ENCODE measurements at regions not wholly inside any gene's neighbourhood (a gene's known extent, or its start where the extent isn't known, plus 50 kb on each side); places are given as distances from the start of the nearest gene placed in this dataset.

- FAIRE-seq, result no peak
- H3K27ac ChIP-seq, result no peak overlapping the region
- POLR2A ChIA-PET, result no interaction called here
- DNase-seq (ENCODE audit: low read depth in 1 of 2, low spot score in 1 of 2), result no peak
- H3K4me3 ChIP-seq, result no peak overlapping the region
- WGBS (ENCODE audit: missing lambda C conversion rate), result 3% methylated on average over 4 of the region's 4 CpGs
- no peak overlapping the region for H3K4me2 ChIP-seq
- TF ChIP-seq CBX8 (IDR thresholded peaks at IDR 0.05) (no peak), ESRRA (IDR thresholded peaks at IDR 0.05; ENCODE audit: borderline replicate concordance, low read length) (no peak), GATA3 (IDR thresholded peaks at IDR 0.05; ENCODE audit: borderline replicate concordance) (no peak), RAD21 (conservative IDR thresholded peaks at IDR 0.05 in 1 of 2, IDR thresholded peaks at IDR 0.05 in 1 of 2) (no peak), JUNB (IDR thresholded peaks at IDR 0.05) (no peak), CHD4 (IDR thresholded peaks at IDR 0.05; ENCODE audit: borderline replicate concordance) (no peak), FOSL2 (IDR thresholded peaks at IDR 0.05) (no peak), FOSL2 (CRISPR knock-in tag; IDR thresholded peaks at IDR 0.05) (no peak), HEYL (CRISPR knock-in tag; IDR thresholded peaks at IDR 0.05) (no peak), NPAS2 (CRISPR knock-in tag; IDR thresholded peaks at IDR 0.05; ENCODE audit: borderline replicate concordance) (no peak), PHF8 (IDR thresholded peaks at IDR 0.05; ENCODE audit: borderline replicate concordance, low read depth) (no peak), POLR2AphosphoS2 (conservative IDR thresholded peaks at IDR 0.05; ENCODE audit: low read length) (no peak), JUN (IDR thresholded peaks at IDR 0.05) (no peak), PBX3 (IDR thresholded peaks at IDR 0.05) (no peak), HES2 (IDR thresholded peaks at IDR 0.05) (no peak), ATOH8 (CRISPR knock-in tag; IDR thresholded peaks at IDR 0.05; ENCODE audit: low read depth) (no peak), HMGXB4 (CRISPR knock-in tag; IDR thresholded peaks at IDR 0.05; ENCODE audit: borderline replicate concordance) (no peak), FOXS1 (CRISPR knock-in tag; IDR thresholded peaks at IDR 0.05) (no peak), ZSCAN20 (CRISPR knock-in tag; IDR thresholded peaks at IDR 0.05) (no peak), ZNF302 (CRISPR knock-in tag; IDR thresholded peaks at IDR 0.05) (no peak)
- CTCF ChIA-PET, result no interaction called here
- no peaks in the 10 kb centered on the region for H3K4me1 ChIP-seq
- no peak for ATAC-seq
- H3K9me3 ChIP-seq, result no peaks in the 10 kb centered on the region
Measured at GRCh38 chr3:20696388-20697150, 510.6 kb upstream of the SGO1 start.

- ATAC-seq, result no peak
- TF ChIP-seq RFX5 (IDR thresholded peaks at IDR 0.05) (no peak), JUNB (IDR thresholded peaks at IDR 0.05) (no peak), SREBF2 (IDR thresholded peaks at IDR 0.05) (no peak), HMGXB4 (CRISPR knock-in tag; IDR thresholded peaks at IDR 0.05; ENCODE audit: borderline replicate concordance) (no peak), EP300 (IDR thresholded peaks at IDR 0.05) (no peak), ESRRA (IDR thresholded peaks at IDR 0.05; ENCODE audit: borderline replicate concordance, low read length) (no peak)
- Histone ChIP-seq H3K9me3 (no peaks in the 10 kb centered on the region), H3K4me3 (no peak overlapping the region), H3K4me2 (no peak overlapping the region), H3K4me1 (no peaks in the 10 kb centered on the region), H3K27ac (no peak overlapping the region)
- WGBS (ENCODE audit: missing lambda C conversion rate), result 14% methylated on average over 2 of the region's 2 CpGs
- no peak for DNase-seq (ENCODE audit: low read depth in 1 of 2, low spot score in 1 of 2)
- ChIA-PET POLR2A (no interaction called here), CTCF (no interaction called here)
- peak; percentile 18 for FAIRE-seq
Measured at GRCh38 chr3:20692675-20693074, 506.7 kb upstream of the SGO1 start.

All from A549 (cell line).